Naive B cell (primary cell): ENCODE measurements at regions not wholly inside any gene's neighbourhood (a gene's known extent, or its start where the extent isn't known, plus 50 kb on each side); places are given as distances from the start of the nearest gene placed in this dataset.

Experiments used
- ATAC-seq, 2 donors: fragments of 150-1000 bp; cut with Tn5 transposase; 2 replicates each; pipeline ENCODE4 v1.10.0; 2021; ENCODE audit warnings: low read depth in 2 of 2, mild to moderate bottlenecking in 2 of 2, moderate library complexity in 2 of 2
- DNase-seq: peaks from one replicate; pipeline ENCODE4 v3.0.0; 2022
- H3K27ac Mint-ChIP-seq, 6 donors: one replicate each; pipeline ENCODE4 v1.8.0; 2020 to 2022; ENCODE audit warnings: mild to moderate bottlenecking in 6 of 6, mixed read lengths in 6 of 6, moderate library complexity in 5 of 6, inconsistent platforms in 2 of 6
- H3K27me3 Mint-ChIP-seq, 3 donors: one replicate each; pipeline ENCODE4 v1.8.0; 2021 to 2022; ENCODE audit warnings: mixed read lengths in 3 of 3, mild to moderate bottlenecking in 1 of 3
- H3K36me3 Mint-ChIP-seq, 2 donors: one replicate each; pipeline ENCODE4 v1.8.0; 2020 to 2022; ENCODE audit warnings: mixed read lengths in 2 of 2, inconsistent platforms in 1 of 2, mild to moderate bottlenecking in 1 of 2
- H3K4me1 Mint-ChIP-seq, 3 donors: one replicate each; pipeline ENCODE4 v1.8.0; 2020 to 2022; ENCODE audit warnings: mixed read lengths in 3 of 3, inconsistent platforms in 1 of 3, mild to moderate bottlenecking in 1 of 3, moderate library complexity in 1 of 3
- H3K4me3 Mint-ChIP-seq, 8 donors: one replicate each; pipeline ENCODE4 v1.8.0; 2020 to 2022; ENCODE audit warnings: mild to moderate bottlenecking in 8 of 8, mixed read lengths in 8 of 8, moderate library complexity in 8 of 8, inconsistent platforms in 2 of 8
- H3K9me3 Mint-ChIP-seq, 7 donors: one replicate each; pipeline ENCODE4 v1.8.0; 2020 to 2022; ENCODE audit warnings: mixed read lengths in 7 of 7, mild to moderate bottlenecking in 5 of 7, inconsistent platforms in 2 of 7, moderate library complexity in 1 of 7

GRCh38 chrX:110871839-110872238, 76.2 kb upstream of the CHRDL1 start:
- Mint-ChIP-seq H3K27me3 (peaks cover 0 to 4% (median 0%) of the 10 kb centered on the region in 3 donors), H3K36me3 (no peaks in the 10 kb centered on the region), H3K27ac (no peak overlapping the region), H3K4me3 (no peak overlapping the region), H3K4me1 (no peaks in the 10 kb centered on the region), H3K9me3 (peaks cover 0 to 4% (median 0%) of the 10 kb centered on the region in 7 donors)
- no peak for DNase-seq
- no peak for ATAC-seq

- Mint-ChIP-seq H3K4me1 (no peaks in the 10 kb centered on the region), H3K9me3 (peaks cover 0 to 5% (median 0%) of the 10 kb centered on the region in 7 donors), H3K27ac (no peak overlapping the region), H3K36me3 (no peaks in the 10 kb centered on the region), H3K27me3 (peaks cover 0 to 5% (median 0%) of the 10 kb centered on the region in 3 donors), H3K4me3 (no peak overlapping the region)
- ATAC-seq: no peak
- no peak for DNase-seq
Measured at GRCh38 chrX:110866421-110866820, 70.8 kb upstream of the CHRDL1 start.

DNA sequence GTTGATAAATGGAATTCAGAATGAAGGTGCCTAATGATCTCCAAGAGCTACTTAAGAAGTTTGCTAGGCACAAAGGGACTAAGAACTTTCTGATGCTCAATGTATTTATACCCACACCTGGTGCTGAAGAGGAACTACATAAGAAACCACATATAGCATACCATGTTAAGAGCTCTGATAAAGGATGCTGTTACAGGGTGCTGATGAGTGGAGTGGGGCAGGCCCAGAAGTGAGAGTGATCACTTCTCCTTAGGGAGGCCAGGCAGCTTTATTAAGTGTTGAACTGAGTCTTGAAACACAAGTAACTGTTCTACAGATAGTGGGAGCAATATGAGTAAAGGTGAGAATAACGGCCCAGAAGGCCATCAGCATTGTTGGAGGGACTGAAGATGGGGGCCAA, 68.3 kb upstream of the CHRDL1 start:
- Mint-ChIP-seq H3K4me1 (no peaks in the 10 kb centered on the region), H3K27me3 (peaks cover 0 to 9% (median 7%) of the 10 kb centered on the region in 3 donors), H3K4me3 (no peak overlapping the region), H3K27ac (no peak overlapping the region), H3K9me3 (peaks cover 0 to 8% (median 0%) of the 10 kb centered on the region in 7 donors), H3K36me3 (no peaks in the 10 kb centered on the region)
- ATAC-seq: no peak
- DNase-seq: no peak

GRCh38 chrX:110858565-110858964, 62.9 kb upstream of the CHRDL1 start:
- peaks cover 0 to 3% (median 0%) of the 10 kb centered on the region in 7 donors for H3K9me3 Mint-ChIP-seq
- ATAC-seq: no peak
- DNase-seq: no peak
- H3K36me3 Mint-ChIP-seq: no peaks in the 10 kb centered on the region
- no peak overlapping the region for H3K27ac Mint-ChIP-seq
- peaks cover 0 to 5% (median 4%) of the 10 kb centered on the region in 3 donors for H3K4me1 Mint-ChIP-seq
- no peak overlapping the region for H3K4me3 Mint-ChIP-seq
- peaks cover 0 to 49% (median 5%) of the 10 kb centered on the region in 3 donors for H3K27me3 Mint-ChIP-seq

DNA sequence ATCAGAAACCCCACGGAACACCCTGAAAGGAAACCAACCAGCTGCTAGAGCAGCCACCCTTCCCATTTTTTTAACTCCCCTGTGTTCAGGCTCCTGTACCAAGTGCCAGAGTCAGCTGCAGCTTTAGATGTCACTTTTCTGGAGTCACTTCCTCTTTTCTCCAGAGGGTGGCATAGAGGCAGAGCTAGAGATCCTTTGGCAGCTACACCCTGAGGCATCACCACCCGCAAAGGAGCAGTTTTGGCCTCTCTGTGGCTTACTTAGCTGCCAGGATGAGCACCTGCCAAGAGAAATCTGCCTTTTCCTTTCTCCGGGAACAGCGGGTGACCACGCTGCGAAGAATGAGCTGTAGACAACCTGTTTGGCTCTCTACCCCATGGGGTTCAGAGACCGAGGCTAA, 58.0 kb upstream of the CHRDL1 start:
- Mint-ChIP-seq H3K4me3 (no peak overlapping the region), H3K9me3 (no peaks in the 10 kb centered on the region), H3K27ac (no peak overlapping the region), H3K27me3 (peaks cover 0 to 41% (median 0%) of the 10 kb centered on the region in 3 donors), H3K36me3 (no peaks in the 10 kb centered on the region), H3K4me1 (peaks cover 0 to 5% (median 4%) of the 10 kb centered on the region in 3 donors)
- ATAC-seq (no peak), DNase-seq (no peak)

DNA sequence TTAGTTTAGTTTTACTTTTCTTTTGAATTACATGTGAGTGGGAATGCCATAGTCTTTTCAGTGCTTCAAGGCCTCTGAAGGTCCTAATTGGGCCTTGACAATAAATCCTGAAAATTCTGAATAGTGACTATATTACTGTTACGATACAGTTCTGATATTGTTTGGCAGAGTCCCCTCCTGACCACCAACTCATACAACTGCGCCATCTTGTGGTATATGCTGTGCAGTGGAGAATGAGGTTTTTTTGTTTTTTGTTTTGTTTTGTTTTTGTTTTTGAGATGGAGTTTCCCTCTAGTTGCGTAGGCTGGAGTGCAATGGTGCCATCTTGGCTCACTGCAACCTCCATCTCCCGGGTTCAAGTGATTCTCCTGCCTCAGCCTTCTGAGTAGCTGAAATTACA, 56.6 kb upstream of the CHRDL1 start:
- Mint-ChIP-seq H3K27ac (no peak overlapping the region), H3K9me3 (no peaks in the 10 kb centered on the region), H3K4me1 (peaks cover 0 to 8% (median 4%) of the 10 kb centered on the region in 3 donors), H3K36me3 (no peaks in the 10 kb centered on the region), H3K27me3 (peaks cover 0 to 39% (median 0%) of the 10 kb centered on the region in 3 donors), H3K4me3 (no peak overlapping the region)
- DNase-seq (no peak), ATAC-seq (no peak)

GRCh38 chrX:110851780-110852179, 56.2 kb upstream of the CHRDL1 start:
- ATAC-seq (no peak), DNase-seq (no peak)
- H3K36me3 Mint-ChIP-seq: no peaks in the 10 kb centered on the region
- no peaks in the 10 kb centered on the region for H3K9me3 Mint-ChIP-seq
- no peak overlapping the region for H3K4me3 Mint-ChIP-seq
- peak overlapping the region in 1 of 6 donors; percentile 53 for H3K27ac Mint-ChIP-seq
- H3K27me3 Mint-ChIP-seq: peaks cover 0 to 35% (median 0%) of the 10 kb centered on the region in 3 donors
- peaks cover 0 to 9% (median 4%) of the 10 kb centered on the region in 3 donors for H3K4me1 Mint-ChIP-seq

DNA sequence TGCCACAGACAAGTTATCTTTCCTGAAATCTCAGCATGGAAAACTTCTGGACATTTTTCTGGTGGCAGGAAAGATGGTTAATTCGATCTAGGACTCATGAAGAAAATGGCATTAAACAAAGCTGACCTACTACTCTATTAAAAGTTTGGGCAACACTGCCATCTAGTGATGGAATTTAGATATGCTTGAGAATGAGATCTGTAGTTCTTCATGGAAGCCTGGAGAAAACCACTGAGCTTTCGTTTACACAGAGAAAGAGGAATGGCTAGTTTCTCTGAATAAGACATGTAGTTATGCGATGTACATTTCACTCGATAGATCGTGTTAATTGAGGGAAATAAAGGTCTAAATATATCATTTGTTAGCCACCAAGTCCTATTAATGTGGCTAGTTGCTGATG, 51.7 kb upstream of the CHRDL1 start:
- Mint-ChIP-seq H3K4me3 (no peak overlapping the region), H3K36me3 (no peaks in the 10 kb centered on the region), H3K27ac (no peak overlapping the region), H3K9me3 (peaks cover 0 to 3% (median 0%) of the 10 kb centered on the region in 7 donors), H3K27me3 (peaks cover 0 to 5% (median 3%) of the 10 kb centered on the region in 3 donors), H3K4me1 (peaks cover 0 to 4% (median 0%) of the 10 kb centered on the region in 3 donors)
- peak; percentile 29 for DNase-seq
- ATAC-seq: peak; percentile 35 to 39

DNA sequence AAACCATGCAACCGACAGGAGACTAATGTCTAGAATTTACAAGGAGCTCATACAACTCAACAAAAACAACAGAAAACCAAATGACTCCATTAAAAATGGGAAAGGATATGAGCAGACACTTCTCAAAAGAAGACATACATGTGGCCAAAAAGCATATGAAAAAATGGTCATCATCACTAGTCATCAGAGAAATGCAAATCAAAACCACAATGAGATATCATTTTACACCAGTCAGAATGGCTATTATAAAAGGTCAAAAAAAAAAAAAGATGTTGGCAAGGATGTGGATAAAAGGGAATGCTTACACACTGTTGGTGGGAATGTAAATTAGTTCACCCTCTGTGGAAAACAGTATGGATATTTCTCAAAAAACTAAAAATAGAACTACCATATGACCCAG, 50.5 kb upstream of the CHRDL1 start:
- H3K4me1 Mint-ChIP-seq: peaks cover 0 to 4% (median 0%) of the 10 kb centered on the region in 3 donors
- no peaks in the 10 kb centered on the region for H3K36me3 Mint-ChIP-seq

More for the DNA sequence above, 50.5 kb upstream of the CHRDL1 start:
- Mint-ChIP-seq H3K9me3 (peaks cover 0 to 3% (median 0%) of the 10 kb centered on the region in 7 donors), H3K4me3 (no peak overlapping the region), H3K27ac (no peak overlapping the region), H3K27me3 (peaks cover 0 to 10% (median 5%) of the 10 kb centered on the region in 3 donors)
- ATAC-seq (no peak), DNase-seq (no peak)
